IMR-90 (cell line): ENCODE measurements at regions not wholly inside any gene's neighbourhood (a gene's known extent, or its start where the extent isn't known, plus 50 kb on each side); places are given as distances from the start of the nearest gene placed in this dataset.

Experiments used
- ATAC-seq: fragments of 200-7000 bp; cut with Tn5 transposase; 2 replicates; pipeline ENCODE4 v1.9.1; 2020; ENCODE audit warnings: low read depth, mild to moderate bottlenecking, moderate library complexity
- BruUV-seq: library from RNA; stranded (reverse); fragments of 400-500 nt; replicated peaks from 2 replicates; lab custom pipeline; 2021; lab: Mats Ljungman, UMichigan
- CTCF ChIA-PET: fragments of 300-600 bp; formaldehyde crosslinking; extraction: SDS; loops from one replicate; lab custom pipeline; 2021; ENCODE audit warnings: antibody characterized with exemption; lab: Yijun Ruan, JAX
- POLR2A ChIA-PET: fragments of 300-600 bp; sonication (Branson Sonifier 250); formaldehyde crosslinking; loops from one replicate; lab custom pipeline; 2022; ENCODE audit warnings: antibody characterized with exemption; ENCODE audit not compliant: unreplicated experiment; lab: Charles Lee
- DNase-seq: peaks from one replicate; pipeline ENCODE4 v3.0.0; 2013
- H2AFZ ChIP-seq: replicated peaks from 2 replicates; pipeline ENCODE3; 2013; ENCODE audit warnings: low read length, mild to moderate bottlenecking; ENCODE audit not compliant: poor library complexity
- H2AK5ac ChIP-seq: 2 replicates; pipeline ENCODE4 v1.6.1; 2013; ENCODE audit warnings: low read depth, low read length, inconsistent platforms
- H2AK9ac ChIP-seq: replicated peaks from 2 replicates; pipeline ENCODE3; 2013; ENCODE audit warnings: mild to moderate bottlenecking, low read depth, low read length, moderate library complexity; ENCODE audit not compliant: poor library complexity
- H2BK120ac ChIP-seq: 2 replicates; pipeline ENCODE4 v1.6.1; 2013; ENCODE audit warnings: low read depth, low read length, inconsistent platforms
- H2BK15ac ChIP-seq: 3 replicates; pipeline ENCODE4 v1.6.1; 2013; ENCODE audit warnings: low read depth, low read length, inconsistent platforms
- H2BK20ac ChIP-seq: 2 replicates; pipeline ENCODE4 v1.6.1; 2013; ENCODE audit warnings: low read depth, mild to moderate bottlenecking, inconsistent platforms, low read length, moderate library complexity
- H2BK5ac ChIP-seq: 2 replicates; pipeline ENCODE4 v1.6.1; 2013; ENCODE audit warnings: mild to moderate bottlenecking, low read depth, low read length, inconsistent platforms; ENCODE audit not compliant: poor library complexity, severe bottlenecking
- H3K14ac ChIP-seq: replicated peaks from 2 replicates; pipeline ENCODE4 v1.6.1; 2013; ENCODE audit warnings: low read depth, low read length, inconsistent platforms
- H3K18ac ChIP-seq: 2 replicates; pipeline ENCODE4 v1.6.1; 2013; ENCODE audit warnings: low read depth, low read length, control low read depth
- H3K23ac ChIP-seq: 2 replicates; pipeline ENCODE4 v1.6.1; 2013; ENCODE audit warnings: low read depth, low read length, inconsistent platforms
- H3K27ac ChIP-seq: 2 replicates; pipeline ENCODE4 v1.5.1; 2013; ENCODE audit warnings: mild to moderate bottlenecking, control low read depth, low read length; ENCODE audit not compliant: insufficient read depth
- H3K27me3 ChIP-seq: 2 replicates; pipeline ENCODE4 v1.6.1; 2013; ENCODE audit warnings: low read length; ENCODE audit not compliant: control insufficient read depth, insufficient read depth
- H3K36me3 ChIP-seq: 2 replicates; pipeline ENCODE4 v1.6.1; 2013; ENCODE audit warnings: low read length, mixed read lengths; ENCODE audit not compliant: control insufficient read depth, insufficient read depth
- H3K4ac ChIP-seq: 2 replicates; pipeline ENCODE4 v1.6.1; 2013; ENCODE audit warnings: low read depth, low read length, inconsistent platforms
- H3K4me1 ChIP-seq: 2 replicates; pipeline ENCODE4 v1.6.1; 2013; ENCODE audit warnings: low read length, mixed read lengths; ENCODE audit not compliant: control insufficient read depth, insufficient read depth
- H3K4me2 ChIP-seq: 2 replicates; pipeline ENCODE4 v1.6.1; 2013; ENCODE audit warnings: low read depth, mild to moderate bottlenecking, control low read depth, low read length, moderate library complexity
- H3K4me3 ChIP-seq: 2 replicates; pipeline ENCODE4 v1.5.1; 2013; ENCODE audit warnings: low read depth, mild to moderate bottlenecking, control low read depth, low read length, moderate library complexity; ENCODE audit not compliant: insufficient read depth
- H3K56ac ChIP-seq: 2 replicates; pipeline ENCODE4 v1.6.1; 2013; ENCODE audit warnings: low read length, inconsistent platforms; ENCODE audit not compliant: insufficient read depth; ENCODE audit errors: extremely low read depth
- H3K79me1 ChIP-seq, 2 experiments: 2 replicates each; pipeline ENCODE4 v1.6.1; 2013; ENCODE audit warnings: low read length in 2 of 2, inconsistent platforms in 1 of 2, low read depth in 1 of 2
- H3K9ac ChIP-seq: 2 replicates; pipeline ENCODE4 v1.6.1; 2013; ENCODE audit warnings: low read depth, low read length, control low read depth
- H3K9me1 ChIP-seq: 2 replicates; pipeline ENCODE4 v1.6.1; 2013; ENCODE audit warnings: low read length, inconsistent platforms; ENCODE audit not compliant: insufficient read depth
- H3K9me3 ChIP-seq: 2 replicates; pipeline ENCODE4 v1.6.1; 2013; ENCODE audit warnings: low read length; ENCODE audit not compliant: control insufficient read depth, insufficient read depth
- H4K20me1 ChIP-seq: 2 replicates; pipeline ENCODE4 v1.6.1; 2013; ENCODE audit warnings: low read length, inconsistent platforms; ENCODE audit not compliant: insufficient read depth
- H4K5ac ChIP-seq: 2 replicates; pipeline ENCODE4 v1.6.1; 2013; ENCODE audit warnings: mild to moderate bottlenecking, low read depth, low read length, control low read depth
- H4K8ac ChIP-seq, 2 experiments: 2 replicates each; pipeline ENCODE4 v1.6.1; 2013; ENCODE audit warnings: low read depth in 2 of 2, low read length in 2 of 2, control low read depth in 1 of 2, inconsistent platforms in 1 of 2
- H4K91ac ChIP-seq: 2 replicates; pipeline ENCODE4 v1.6.1; 2013; ENCODE audit warnings: low read depth, low read length, inconsistent platforms; ENCODE audit not compliant: insufficient read depth
- MAFK ChIP-seq: IDR thresholded peaks from 2 replicates; pipeline ENCODE4 v1.6.1; 2012; ENCODE audit warnings: low read depth, low read length, improper control_type of control experiment
- WGBS, 2 experiments: methylation state at CpG; one replicate each; pipeline versions ENCODE4 v1.1.5 to v1.1.7; 2013; ENCODE audit warnings: missing lambda C conversion rate in 2 of 2; ENCODE audit not compliant: insufficient read length in 1 of 2; ENCODE audit errors: extremely low coverage in 2 of 2; 5-methylcytosine and 5-hydroxymethylcytosine counted together
- dilution Hi-C: fragments of 300-500 bp; cut with HindIII; formaldehyde crosslinking; loops from one replicate; pipeline ENCODE4 v1.14.3; 2018; ENCODE audit warnings: low sequenced_read_pairs; ENCODE audit not compliant: unreplicated experiment
- in situ Hi-C: fragments of 300-500 bp; cut with MboI; formaldehyde crosslinking; loops from 3 replicates; pipeline ENCODE4 v1.14.3; 2019; ENCODE audit warnings: low sequenced_read_pairs, inconsistent platforms, mixed read lengths
- intact Hi-C: fragments of 100-400 bp; cut with micrococcal nuclease; formaldehyde crosslinking; loops from 2 replicates; pipeline ENCODE4 v1.10.0; 2022

GRCh38 chr16:54847207-54847606, 83.5 kb upstream of the IRX5 start:
- no peak for TF ChIP-seq MAFK
- H3K27ac ChIP-seq = no peak overlapping the region
- dilution Hi-C loops = no loop called here
- H2AFZ ChIP-seq = no peak overlapping the region
- no peak overlapping the region for H2BK15ac ChIP-seq
- H4K91ac ChIP-seq = no peak overlapping the region
- ATAC-seq = no peak
- H3K9me1 ChIP-seq = no peaks in the 10 kb centered on the region
- no peak overlapping the region for H4K8ac ChIP-seq
- H3K27me3 ChIP-seq = no peaks in the 10 kb centered on the region
- no peak overlapping the region for H3K14ac ChIP-seq
- no peak overlapping the region for H3K23ac ChIP-seq
- H3K36me3 ChIP-seq = no peaks in the 10 kb centered on the region
- no peaks in the 10 kb centered on the region for H4K20me1 ChIP-seq
- peaks cover 4% of the 10 kb centered on the region; the same call in 1 of the 2 replicates for H3K9me3 ChIP-seq
- H3K79me1 ChIP-seq = no peaks in the 10 kb centered on the region
- ChIA-PET CTCF (interaction anchor here (0.6 kb wide), 2 partner anchors 9 to 1416 kb away, joined by 3 read pairs; no protein-coding TSS in a partner anchor), POLR2A (no interaction called here)
- H2AK9ac ChIP-seq = no peak overlapping the region
- no peak overlapping the region for H3K4me2 ChIP-seq
- H3K4ac ChIP-seq = no peak overlapping the region
- H4K5ac ChIP-seq = no peak overlapping the region
- DNase-seq = no peak
- no peak overlapping the region for H2BK5ac ChIP-seq
- WGBS, 2 experiments = no CpG with 5 or more reads among the region's 5 CpGs
- no peak overlapping the region for H3K18ac ChIP-seq
- no peaks in the 10 kb centered on the region for H3K4me1 ChIP-seq
- no peak overlapping the region for H2AK5ac ChIP-seq
- H3K56ac ChIP-seq = no peak overlapping the region
- in situ Hi-C loops = no loop called here
- H3K4me3 ChIP-seq = no peak overlapping the region
- intact Hi-C loops = no loop called here
- H3K9ac ChIP-seq = no peak overlapping the region
- BruUV-seq = no TSS peak
- no peak overlapping the region for H2BK20ac ChIP-seq
- H2BK120ac ChIP-seq = no peak overlapping the region
